Natural killer cell treated with Interleukin-12 subunit alpha and Interleukin-12 subunit beta and Interleukin-15 and Interleukin-18, amount 100 ng/mL, for 72 hours (primary cell): ENCODE measurements at regions not wholly inside any gene's neighbourhood (a gene's known extent, or its start where the extent isn't known, plus 50 kb on each side); places are given as distances from the start of the nearest gene placed in this dataset.

Experiments
- ATAC-seq, 2 donors: fragments of 150-1000 bp; cut with Tn5 transposase in 1 of 2; sonication (Bioruptor Pico), chemical (Tn5 transposase) in 1 of 2; 2 replicates each; pipeline ENCODE4 v1.10.0; 2021
- DNase-seq: peaks from one replicate; pipeline ENCODE4 v3.0.0; 2022; ENCODE audit warnings: low spot score
- H3K27ac Mint-ChIP-seq, 2 donors: 1 replicate in 1 of 2; 2 replicates in 1 of 2; pipeline ENCODE4 v1.8.0; 2022; ENCODE audit warnings: mixed read lengths in 2 of 2, mild to moderate bottlenecking in 1 of 2, moderate library complexity in 1 of 2
- H3K27me3 Mint-ChIP-seq, 2 donors: 1 replicate in 1 of 2; 2 replicates in 1 of 2; pipeline ENCODE4 v1.8.0; 2022; ENCODE audit warnings: mixed read lengths in 2 of 2
- H3K36me3 Mint-ChIP-seq: one replicate; pipeline ENCODE4 v1.8.0; 2022; ENCODE audit warnings: mixed read lengths
- H3K4me1 Mint-ChIP-seq, 2 donors: 1 replicate in 1 of 2; 2 replicates in 1 of 2; pipeline ENCODE4 v1.8.0; 2022; ENCODE audit warnings: low read depth in 2 of 2, mixed read lengths in 2 of 2, mild to moderate bottlenecking in 1 of 2
- H3K4me3 Mint-ChIP-seq: one replicate; pipeline ENCODE4 v1.8.0; 2022; ENCODE audit warnings: mixed read lengths
- H3K9me3 Mint-ChIP-seq: 2 replicates; pipeline ENCODE4 v1.8.0; 2022; ENCODE audit warnings: mixed read lengths

DNA sequence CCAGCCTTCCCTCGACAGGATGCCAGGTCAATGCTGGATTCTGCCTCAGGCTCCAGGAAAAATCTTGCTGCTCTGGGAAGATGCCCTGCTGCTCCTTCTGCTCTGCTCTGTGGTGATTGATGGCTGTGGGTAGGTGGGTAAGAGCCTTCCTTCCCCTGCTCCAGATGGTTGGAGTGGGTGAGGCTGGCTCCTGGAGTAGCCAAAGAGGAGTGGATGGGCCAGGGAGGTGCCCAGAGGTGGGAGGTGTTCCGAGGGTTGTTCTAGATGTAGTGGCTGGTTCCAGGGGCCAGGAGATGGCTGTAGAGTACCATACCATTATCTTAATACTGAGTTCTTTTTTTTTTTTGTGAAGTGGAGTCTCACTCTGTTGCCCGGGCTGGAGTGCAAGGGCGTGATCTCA, 99.6 kb upstream of the THY1 start:
- Mint-ChIP-seq H3K9me3 (no peaks in the 10 kb centered on the region), H3K27ac (no peak overlapping the region), H3K4me3 (no peak overlapping the region), H3K27me3 (peaks cover 16 to 21% of the 10 kb centered on the region in 2 donors), H3K36me3 (no peaks in the 10 kb centered on the region), H3K4me1 (no peaks in the 10 kb centered on the region)
- ATAC-seq = no peak
- no peak for DNase-seq

DNA sequence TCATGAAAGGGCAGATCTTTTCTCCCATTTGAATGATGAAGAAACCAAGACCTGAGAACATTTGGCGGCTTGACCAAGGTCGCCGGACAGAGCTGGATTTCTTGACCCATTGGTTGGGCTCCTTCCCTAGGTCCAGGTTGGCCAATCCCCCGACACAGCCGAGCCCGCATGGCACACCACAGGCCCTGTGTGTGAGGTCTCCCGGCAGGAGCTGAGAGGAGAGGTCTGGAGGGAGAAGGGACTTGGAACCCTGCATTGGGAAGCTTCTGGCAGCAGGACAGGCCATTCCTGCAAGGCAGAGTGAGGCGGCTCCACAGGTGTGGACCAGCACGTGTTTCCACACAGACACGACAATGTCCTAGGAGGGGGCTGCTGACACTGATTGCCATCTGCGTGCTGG, 98.6 kb upstream of the THY1 start:
- DNase-seq (no peak), ATAC-seq (no peak)
- Mint-ChIP-seq H3K4me1 (no peaks in the 10 kb centered on the region), H3K4me3 (no peak overlapping the region), H3K9me3 (no peaks in the 10 kb centered on the region), H3K36me3 (no peaks in the 10 kb centered on the region), H3K27ac (no peak overlapping the region), H3K27me3 (peaks cover 16 to 19% of the 10 kb centered on the region in 2 donors)

DNA sequence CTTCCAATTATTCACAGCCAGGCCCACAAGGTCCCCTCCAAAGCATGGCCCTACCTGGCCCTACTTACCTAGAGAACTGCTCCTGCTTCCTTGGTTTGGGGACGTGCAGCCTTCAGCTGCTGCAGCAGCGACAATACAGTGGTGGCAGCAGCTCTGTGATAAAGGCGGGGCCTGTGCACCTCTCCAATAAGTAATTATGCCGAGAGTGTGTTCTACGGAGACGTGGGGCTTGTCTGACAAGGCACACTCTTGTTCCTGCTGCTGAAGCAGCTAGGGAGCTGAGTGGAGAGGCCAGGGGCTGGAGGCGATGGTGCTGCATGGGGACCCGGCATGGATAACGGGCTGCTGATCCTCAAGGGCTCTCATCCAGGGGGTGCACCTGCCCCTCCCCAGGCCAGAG, 98.0 kb upstream of the THY1 start:
- H3K36me3 Mint-ChIP-seq = no peaks in the 10 kb centered on the region
- H3K27ac Mint-ChIP-seq = no peak overlapping the region
- ATAC-seq (no peak), DNase-seq (no peak)
- no peak overlapping the region for H3K4me3 Mint-ChIP-seq
- no peaks in the 10 kb centered on the region for H3K4me1 Mint-ChIP-seq
- no peaks in the 10 kb centered on the region for H3K9me3 Mint-ChIP-seq
- H3K27me3 Mint-ChIP-seq = peaks cover 20 to 24% of the 10 kb centered on the region in 2 donors

DNA sequence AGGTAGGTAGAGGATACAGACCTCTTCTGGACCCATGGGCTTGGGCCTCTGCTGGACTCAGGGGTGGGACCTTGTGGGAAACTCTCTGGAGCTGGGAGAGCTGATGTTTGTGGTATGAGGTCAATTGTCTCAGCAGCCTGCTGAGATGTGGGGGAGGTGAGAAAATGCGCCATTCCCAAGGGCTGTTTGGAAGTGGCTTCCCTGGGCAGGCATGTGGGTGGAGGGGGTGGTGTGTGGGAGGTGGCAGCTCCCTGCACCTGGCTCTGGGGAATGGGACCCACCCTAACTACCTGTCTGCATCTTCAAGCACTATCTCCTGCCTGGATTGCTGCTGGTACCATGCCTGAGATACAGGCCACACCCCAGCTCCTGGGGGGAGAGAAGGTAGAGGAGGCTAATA, 97.4 kb upstream of the THY1 start:
- Mint-ChIP-seq H3K27ac (no peak overlapping the region), H3K4me3 (no peak overlapping the region), H3K9me3 (no peaks in the 10 kb centered on the region), H3K36me3 (no peaks in the 10 kb centered on the region), H3K27me3 (peaks cover 20 to 24% of the 10 kb centered on the region in 2 donors), H3K4me1 (no peaks in the 10 kb centered on the region)
- DNase-seq (no peak), ATAC-seq (no peak)

DNA sequence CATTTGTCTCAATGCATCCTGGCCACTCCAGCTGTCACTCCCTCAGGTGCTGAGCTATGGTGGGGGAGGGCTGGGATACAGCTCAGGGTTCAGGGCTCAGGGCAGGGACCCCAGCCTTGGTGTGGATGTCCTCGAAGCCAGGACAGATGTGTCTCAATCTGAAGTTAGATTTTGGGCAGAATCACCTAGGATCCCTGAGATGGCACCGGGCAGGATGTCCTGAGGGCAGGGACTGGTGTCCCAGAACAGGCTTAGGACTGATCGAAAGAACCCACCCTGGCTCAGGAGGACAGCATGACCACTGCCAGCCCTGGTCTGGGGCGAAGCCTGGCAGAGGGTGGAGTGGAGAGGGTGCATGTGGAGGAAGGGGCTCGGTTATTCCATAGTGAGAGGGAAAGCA, 96.8 kb upstream of the THY1 start:
- ATAC-seq (no peak), DNase-seq (no peak)
- no peaks in the 10 kb centered on the region for H3K9me3 Mint-ChIP-seq
- H3K27me3 Mint-ChIP-seq = peaks cover 20 to 24% of the 10 kb centered on the region in 2 donors
- H3K4me3 Mint-ChIP-seq = no peak overlapping the region
- H3K27ac Mint-ChIP-seq = no peak overlapping the region
- H3K36me3 Mint-ChIP-seq = no peaks in the 10 kb centered on the region
- no peaks in the 10 kb centered on the region for H3K4me1 Mint-ChIP-seq

DNA sequence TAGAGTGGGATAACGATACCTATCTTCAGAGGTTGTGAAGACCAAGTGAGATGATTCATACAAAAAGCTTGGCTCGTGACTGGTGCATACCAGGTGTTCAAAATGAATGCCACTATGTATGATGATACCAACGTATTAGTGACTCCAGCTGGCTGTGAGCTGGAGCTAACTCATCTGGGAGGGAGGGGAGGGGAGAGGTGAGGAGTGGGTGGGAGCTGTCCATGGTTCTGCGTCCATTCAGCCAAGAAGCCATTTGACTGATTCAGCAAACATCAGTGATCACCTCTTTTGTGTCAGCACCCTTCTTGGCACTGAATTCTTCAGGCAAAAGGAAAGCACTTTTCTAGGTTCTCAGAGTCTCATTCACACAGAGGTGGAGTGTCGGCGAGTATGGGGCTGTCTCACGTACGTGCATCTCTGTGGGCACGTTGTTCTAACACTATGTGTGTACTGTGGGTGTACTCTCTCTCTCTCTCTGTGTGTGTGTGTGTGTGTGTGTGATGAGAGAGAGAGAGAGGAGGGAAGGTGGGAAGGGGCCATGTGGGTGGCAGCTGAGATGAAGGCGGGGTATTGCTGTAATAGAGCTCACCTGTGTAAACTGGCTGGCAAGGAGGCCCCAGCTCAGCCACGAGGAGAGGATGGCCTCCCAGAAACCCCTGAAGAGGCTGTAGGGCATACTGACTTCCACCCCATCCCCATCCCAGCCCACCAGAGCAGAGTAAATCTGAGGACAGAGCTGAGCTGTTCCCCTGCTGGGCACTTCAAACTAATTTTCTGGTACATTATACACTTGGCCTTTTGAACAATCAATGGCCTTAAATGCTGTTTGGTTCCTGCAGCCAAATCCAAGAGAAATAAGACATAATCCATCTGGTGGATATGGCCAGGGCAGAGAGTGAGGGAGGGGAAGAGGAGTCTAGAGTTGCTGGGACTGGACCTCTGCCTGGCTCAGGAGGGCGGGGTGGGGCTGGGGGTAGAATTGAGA, 96.1 kb upstream of the THY1 start:
- no peaks in the 10 kb centered on the region for H3K36me3 Mint-ChIP-seq
- H3K4me3 Mint-ChIP-seq = no peak overlapping the region
- ATAC-seq = no peak
- no peaks in the 10 kb centered on the region for H3K4me1 Mint-ChIP-seq
- no peak overlapping the region for H3K27ac Mint-ChIP-seq
- DNase-seq = no peak
- H3K9me3 Mint-ChIP-seq = no peaks in the 10 kb centered on the region
- peaks cover 16 to 23% of the 10 kb centered on the region in 2 donors for H3K27me3 Mint-ChIP-seq

DNA sequence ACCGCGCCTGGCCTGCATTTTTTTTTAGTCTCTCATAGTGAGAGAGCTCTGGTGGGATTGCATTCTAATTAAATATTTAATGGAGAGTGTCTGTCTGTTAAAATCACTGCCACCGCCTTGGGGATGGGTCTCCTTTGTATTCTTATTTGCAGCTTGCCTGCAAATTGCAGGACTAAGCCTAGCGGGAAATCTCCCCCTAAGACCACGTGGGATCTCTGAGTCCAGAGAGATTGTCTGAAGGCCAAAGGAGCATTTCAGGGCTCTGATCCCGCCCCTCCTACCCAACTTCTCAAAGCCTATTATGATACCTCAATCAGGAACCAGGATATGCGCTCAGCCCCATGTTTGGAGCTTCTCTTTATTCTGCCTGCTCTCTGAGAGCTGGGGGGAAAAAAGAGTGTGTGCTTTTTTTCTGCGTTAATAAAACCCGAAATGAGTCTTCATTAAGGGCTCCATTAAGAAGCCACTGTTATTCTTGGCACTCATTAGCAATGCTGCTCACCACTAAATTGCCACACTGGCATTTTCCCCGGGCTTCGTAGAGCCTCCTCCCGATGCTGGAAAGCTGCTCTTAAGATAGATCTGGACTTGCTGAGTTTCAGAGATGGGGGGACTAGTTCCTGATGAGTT, 92.9 kb upstream of the THY1 start:
- Mint-ChIP-seq H3K27ac (no peak overlapping the region), H3K9me3 (no peaks in the 10 kb centered on the region), H3K4me1 (no peaks in the 10 kb centered on the region), H3K36me3 (no peaks in the 10 kb centered on the region), H3K4me3 (no peak overlapping the region), H3K27me3 (peaks cover 17 to 23% of the 10 kb centered on the region in 2 donors)
- ATAC-seq = no peak
- DNase-seq = no peak

DNA sequence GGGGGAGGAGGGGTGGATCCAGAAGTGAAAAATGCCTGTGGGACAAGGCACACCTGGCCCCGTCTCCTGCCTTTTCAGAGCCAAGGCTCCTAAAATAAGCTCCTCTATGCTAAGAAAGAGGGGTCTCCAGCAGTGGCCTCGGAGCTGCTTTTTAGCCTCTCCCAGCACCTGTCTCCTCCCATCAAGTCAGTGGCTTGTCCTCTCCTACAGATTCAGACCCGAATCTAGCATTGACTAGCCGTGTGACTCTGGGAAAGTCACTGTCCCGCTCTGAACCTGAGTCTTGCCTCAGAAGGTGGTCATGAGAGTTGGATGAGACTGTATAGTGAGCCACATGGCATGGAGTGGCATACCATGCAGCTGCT, 90.8 kb upstream of the THY1 start:
- Mint-ChIP-seq H3K27me3 (peaks cover 17 to 23% of the 10 kb centered on the region in 2 donors), H3K4me1 (peaks cover 5 to 9% of the 10 kb centered on the region in 2 donors), H3K4me3 (no peak overlapping the region), H3K27ac (no peak overlapping the region), H3K36me3 (no peaks in the 10 kb centered on the region), H3K9me3 (no peaks in the 10 kb centered on the region)
- DNase-seq (no peak), ATAC-seq (no peak)

DNA sequence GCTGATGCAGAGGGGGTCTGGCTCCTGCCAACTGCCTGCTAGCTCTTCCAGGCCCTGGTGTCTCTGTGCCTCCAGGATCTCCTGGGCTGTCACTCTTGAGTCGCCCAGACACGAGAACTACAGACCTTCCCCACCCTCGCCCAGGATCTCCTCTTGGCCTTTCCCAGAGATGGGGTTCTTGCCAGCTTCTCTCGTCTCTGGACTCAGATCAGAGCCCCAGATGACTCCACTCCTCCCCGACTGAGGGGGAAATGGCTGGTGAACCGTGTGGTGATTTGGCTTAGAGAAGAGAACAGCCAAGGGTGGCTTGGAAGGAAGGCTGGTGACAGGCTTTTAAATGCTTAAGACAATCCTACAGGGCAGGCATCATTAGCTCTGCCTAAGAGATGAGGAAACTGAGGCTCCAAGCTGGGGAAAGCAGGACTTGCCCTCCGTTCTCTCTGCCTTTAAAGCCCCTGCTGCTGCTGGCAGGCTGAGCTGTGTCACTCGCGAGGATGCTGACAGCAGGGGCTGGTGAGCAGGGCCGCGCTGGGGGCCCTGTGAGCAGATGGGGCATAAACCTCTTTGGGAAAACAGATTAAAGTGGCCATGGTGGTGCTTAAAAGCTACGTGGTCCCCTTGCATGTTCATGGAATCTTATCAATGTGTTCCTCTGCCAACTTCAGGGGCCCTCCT, 90.3 kb upstream of the THY1 start:
- Mint-ChIP-seq H3K9me3 (no peaks in the 10 kb centered on the region), H3K4me3 (no peak overlapping the region), H3K4me1 (peaks cover 5 to 9% of the 10 kb centered on the region in 2 donors), H3K36me3 (no peaks in the 10 kb centered on the region), H3K27me3 (peaks cover 15 to 20% of the 10 kb centered on the region in 2 donors), H3K27ac (no peak overlapping the region)
- ATAC-seq (no peak), DNase-seq (no peak)

DNA sequence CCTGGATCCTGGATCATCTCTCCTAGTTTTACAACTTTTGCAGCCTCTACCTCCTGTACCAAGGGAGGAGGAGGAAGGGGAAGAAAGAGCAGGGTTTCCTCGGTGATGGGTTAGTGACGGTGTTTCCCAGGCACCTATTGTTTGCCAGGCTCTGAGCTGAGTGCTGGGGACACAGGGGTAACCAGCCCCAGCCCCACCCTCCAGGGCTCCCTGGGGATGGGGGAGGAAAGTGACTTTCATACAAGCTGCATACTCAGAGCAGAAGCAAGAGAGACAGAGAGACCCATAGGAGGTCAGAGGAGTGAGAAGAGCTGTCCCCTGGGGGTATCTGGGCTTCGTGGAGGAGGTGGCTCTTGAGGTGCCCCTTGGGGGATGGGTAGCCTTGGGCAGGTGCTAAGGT, 89.4 kb upstream of the THY1 start:
- DNase-seq (no peak), ATAC-seq (peak in 1 of 2 donors; percentile 36)
- Mint-ChIP-seq H3K4me3 (no peak overlapping the region), H3K27me3 (peaks cover 13 to 16% of the 10 kb centered on the region in 2 donors), H3K9me3 (no peaks in the 10 kb centered on the region), H3K27ac (no peak overlapping the region), H3K36me3 (no peaks in the 10 kb centered on the region), H3K4me1 (peaks cover 5 to 9% of the 10 kb centered on the region in 2 donors)

DNA sequence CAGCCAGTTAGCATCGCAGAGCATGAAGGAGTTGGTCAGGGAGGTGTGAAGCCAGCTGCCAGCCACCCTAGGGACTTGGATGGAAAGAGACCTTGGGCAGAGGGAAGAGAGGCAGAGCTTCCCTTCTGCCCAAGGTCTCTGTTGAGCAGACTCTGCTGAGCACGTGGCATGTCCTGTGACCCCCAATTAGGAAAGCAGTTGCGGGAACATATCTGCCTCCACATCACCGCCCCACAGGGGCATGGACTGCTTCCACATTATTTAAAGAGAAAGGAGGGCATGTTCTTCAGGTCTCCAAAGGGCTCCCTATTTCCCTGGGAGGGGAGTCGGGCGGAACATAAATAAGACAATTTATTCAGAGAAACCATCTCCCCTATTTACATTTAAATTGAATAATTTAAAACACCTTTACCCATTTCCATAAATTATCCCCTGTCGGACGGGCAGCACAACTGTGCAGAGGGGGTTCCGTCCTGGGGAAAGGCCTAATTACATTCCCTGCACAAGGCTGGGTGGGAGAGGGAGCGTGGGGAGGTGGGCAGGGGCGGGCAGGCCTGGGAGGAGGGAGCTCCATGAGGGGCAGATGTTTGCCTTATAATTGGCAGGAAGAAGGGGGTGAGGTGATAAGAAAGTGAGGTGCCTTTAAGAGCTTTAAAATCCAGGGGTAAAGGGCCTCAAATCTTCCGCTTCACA, 88.8 kb upstream of the THY1 start:
- Mint-ChIP-seq H3K4me3 (no peak overlapping the region), H3K27me3 (peaks cover 10 to 14% of the 10 kb centered on the region in 2 donors), H3K36me3 (no peaks in the 10 kb centered on the region), H3K27ac (no peak overlapping the region), H3K9me3 (no peaks in the 10 kb centered on the region), H3K4me1 (peaks cover 5 to 9% of the 10 kb centered on the region in 2 donors)
- ATAC-seq (no peak), DNase-seq (no peak)

DNA sequence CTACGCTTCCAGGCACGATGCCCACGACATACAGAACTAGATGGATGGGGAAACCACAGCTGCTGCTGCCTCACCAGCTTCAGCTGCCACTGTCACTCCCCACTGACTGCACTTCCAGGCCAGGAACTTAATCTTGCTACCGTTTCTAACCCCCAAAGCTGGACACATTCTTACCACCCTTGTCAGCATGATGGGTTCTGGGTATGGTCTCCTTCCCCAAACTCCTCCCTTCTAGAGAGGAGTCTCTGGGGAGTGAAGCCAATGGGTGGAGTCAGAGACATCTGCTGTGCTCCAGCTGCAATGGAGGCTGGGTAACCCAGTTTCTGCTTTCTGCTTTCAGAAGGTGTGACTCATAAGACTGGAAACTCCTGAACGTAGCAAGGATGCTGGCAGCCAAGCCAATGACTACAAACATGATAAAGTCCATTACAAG, 87.0 kb upstream of the THY1 start:
- peak overlapping the region in 1 of 2 donors; percentile 27 for H3K27ac Mint-ChIP-seq
- no peak for DNase-seq
- H3K4me3 Mint-ChIP-seq = no peak overlapping the region
- no peaks in the 10 kb centered on the region for H3K36me3 Mint-ChIP-seq
- peaks cover 7 to 8% of the 10 kb centered on the region in 2 donors for H3K27me3 Mint-ChIP-seq
- peak; percentile 41 to 54 for ATAC-seq
- no peaks in the 10 kb centered on the region for H3K9me3 Mint-ChIP-seq
- peaks cover 5 to 9% of the 10 kb centered on the region in 2 donors for H3K4me1 Mint-ChIP-seq

DNA sequence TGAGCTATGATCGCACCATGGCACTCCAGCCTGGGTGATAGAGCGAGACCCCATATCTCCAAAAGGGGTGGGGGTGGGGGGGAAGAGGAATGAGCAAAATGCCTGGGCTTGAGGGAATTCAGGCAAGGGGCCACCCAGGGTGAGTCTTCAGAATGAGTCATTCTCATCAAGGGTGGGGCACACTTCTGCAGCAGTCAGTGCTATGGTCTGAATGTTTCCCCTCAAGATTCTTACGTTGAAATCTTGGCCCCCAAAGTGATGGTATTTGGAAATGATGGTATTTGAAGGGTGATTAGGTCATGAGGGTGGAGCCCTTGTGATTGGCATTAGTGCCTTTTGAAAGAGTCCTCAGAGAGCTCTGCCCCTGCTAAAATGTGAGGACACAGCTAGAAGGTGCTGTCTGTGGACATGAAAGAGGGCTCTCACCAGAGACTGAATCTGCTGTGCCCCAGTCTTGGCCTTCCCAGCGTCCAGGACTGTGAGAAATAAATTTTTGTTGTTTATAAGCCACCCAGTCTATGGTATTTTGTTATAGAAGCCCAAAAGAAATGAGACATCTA, 86.4 kb upstream of the THY1 start:
- DNase-seq (no peak), ATAC-seq (no peak)
- H3K27me3 Mint-ChIP-seq = peaks cover 7 to 8% of the 10 kb centered on the region in 2 donors
- H3K27ac Mint-ChIP-seq = no peak overlapping the region
- H3K36me3 Mint-ChIP-seq = no peaks in the 10 kb centered on the region
- no peak overlapping the region for H3K4me3 Mint-ChIP-seq
- no peaks in the 10 kb centered on the region for H3K9me3 Mint-ChIP-seq
- peaks cover 5 to 9% of the 10 kb centered on the region in 2 donors for H3K4me1 Mint-ChIP-seq
